ENCODE measurements at regions not wholly inside any gene's neighbourhood (a gene's known extent, or its start where the extent isn't known, plus 50 kb on each side); places are given as distances from the start of the nearest gene placed in this dataset.

- TF ChIP-seq CTCF (IDR thresholded peaks at IDR 0.05; ENCODE audit: insufficient read depth, low read length, poor library complexity, severe bottlenecking) (no peak), EZH2phosphoT487 (conservative IDR thresholded peaks at IDR 0.05; ENCODE audit: low read length) (no peak)
Measured at GRCh38 chr6:100217225-100218012, 223.4 kb upstream of the MCHR2 start.
